ENCODE measurements at regions not wholly inside any gene's neighbourhood (a gene's known extent, or its start where the extent isn't known, plus 50 kb on each side); places are given as distances from the start of the nearest gene placed in this dataset.

DNA sequence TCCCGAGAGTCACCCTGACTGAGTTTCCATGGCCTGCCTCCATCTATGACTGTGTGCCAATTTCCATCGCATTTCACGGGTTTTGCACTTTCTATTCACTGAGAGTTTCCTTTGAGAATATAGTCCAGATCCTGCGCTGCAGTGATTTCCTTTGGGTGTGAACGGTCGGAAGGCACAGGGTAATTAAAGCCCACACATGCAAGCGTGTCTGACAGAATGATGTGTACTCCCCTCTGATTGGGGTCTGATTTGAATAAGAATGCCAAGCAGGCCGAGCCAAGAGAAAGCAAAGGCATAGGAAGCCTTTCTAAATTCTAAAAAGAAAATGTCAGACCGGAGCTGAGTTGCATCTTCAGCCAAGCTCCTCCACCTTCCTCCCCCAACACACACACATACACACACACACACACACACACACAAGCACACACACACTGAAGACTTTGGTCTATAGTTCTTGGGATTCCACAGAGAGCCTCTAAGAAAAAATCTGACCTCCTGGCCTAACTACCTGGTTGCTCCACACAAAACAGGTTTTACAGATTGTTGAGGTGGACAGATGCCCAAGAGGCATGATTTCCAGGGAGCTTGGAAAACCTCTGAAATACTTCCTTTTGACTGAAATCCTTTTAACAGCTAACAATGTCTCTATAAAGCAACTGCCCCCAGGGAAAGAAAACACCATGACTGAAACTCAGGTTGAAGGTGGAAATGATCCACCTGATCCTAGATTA is 59.7 kb upstream of the LRRN1 start:
- intact Hi-C loops (cut with DNase I; ENCODE audit: low total_unique reads) = no loop called here
- H3K36me3 ChIP-seq = no peaks in the 10 kb centered on the region
- TF ChIP-seq CTCF (IDR thresholded peaks at IDR 0.05 in 8 of 11, conservative IDR thresholded peaks at IDR 0.05 in 3 of 11) = no peak
- no peaks in the 10 kb centered on the region for H3K4me1 ChIP-seq
- H3K27me3 ChIP-seq (replicated peaks in 1 of 7) = no peaks in the 10 kb centered on the region
- H3K4me3 ChIP-seq = no peak overlapping the region
- no peak overlapping the region for H3K27ac ChIP-seq
- H3K9me3 ChIP-seq = no peaks in the 10 kb centered on the region
- no peak for DNase-seq
- WGBS, 5 donors = 75 to 87% (median 81%) methylated on average over 9 of the region's 9 CpGs

- H3K27ac ChIP-seq = no peak overlapping the region
- intact Hi-C loops (cut with DNase I; ENCODE audit: low total_unique reads) = no loop called here
- no peaks in the 10 kb centered on the region for H3K4me1 ChIP-seq
- WGBS, 5 donors = 68 to 98% (median 95%) methylated on average over 2 of the region's 2 CpGs
- no peaks in the 10 kb centered on the region for H3K27me3 ChIP-seq (replicated peaks in 1 of 7)
- TF ChIP-seq POLR2AphosphoS5 (IDR thresholded peaks at IDR 0.05) = no peak
- TF ChIP-seq CTCF (IDR thresholded peaks at IDR 0.05 in 8 of 11, conservative IDR thresholded peaks at IDR 0.05 in 3 of 11) = no peak
- TF ChIP-seq POLR2A (IDR thresholded peaks at IDR 0.05) = no peak
- no peak for DNase-seq
- no peaks in the 10 kb centered on the region for H3K36me3 ChIP-seq
- no peaks in the 10 kb centered on the region for H3K9me3 ChIP-seq
- no peak overlapping the region for H3K4me3 ChIP-seq
These were observed 61.7 kb upstream of the LRRN1 start for GRCh38 chr3:3737531-3737930.

DNA sequence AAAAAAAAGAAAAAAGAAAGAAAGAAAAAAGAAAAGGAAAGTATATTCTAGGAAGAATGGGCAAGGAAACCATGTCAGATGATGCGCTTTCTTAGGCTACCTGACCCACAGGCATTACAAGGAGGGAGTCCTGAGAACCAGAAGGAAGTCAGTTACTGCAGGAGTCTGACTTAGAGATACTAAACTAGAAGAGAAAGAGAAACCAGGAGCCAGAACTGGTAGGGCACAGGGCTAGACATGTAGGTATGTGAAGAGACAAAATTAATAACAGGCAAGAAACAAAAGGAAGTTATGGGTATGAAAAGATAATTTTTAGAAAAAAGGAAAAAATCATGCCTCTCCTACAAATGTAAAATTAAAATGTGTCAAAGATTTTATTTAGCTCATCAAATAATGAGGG is 63.3 kb upstream of the LRRN1 start:
- WGBS, 5 donors = 90 to 96% (median 95%) methylated on average over 1 of the region's 1 CpG
- H3K27me3 ChIP-seq (replicated peaks in 1 of 7) = no peaks in the 10 kb centered on the region
- no peaks in the 10 kb centered on the region for H3K9me3 ChIP-seq
- H3K4me1 ChIP-seq = no peaks in the 10 kb centered on the region
- no peak overlapping the region for H3K4me3 ChIP-seq
- TF ChIP-seq CTCF (IDR thresholded peaks at IDR 0.05 in 8 of 11, conservative IDR thresholded peaks at IDR 0.05 in 3 of 11) = no peak
- TF ChIP-seq POLR2A (IDR thresholded peaks at IDR 0.05) = no peak
- no peak for TF ChIP-seq POLR2AphosphoS5 (IDR thresholded peaks at IDR 0.05)
- no peak overlapping the region for H3K27ac ChIP-seq
- H3K36me3 ChIP-seq = no peaks in the 10 kb centered on the region
- no peak for DNase-seq
- intact Hi-C loops (cut with DNase I; ENCODE audit: low total_unique reads) = no loop called here

DNA sequence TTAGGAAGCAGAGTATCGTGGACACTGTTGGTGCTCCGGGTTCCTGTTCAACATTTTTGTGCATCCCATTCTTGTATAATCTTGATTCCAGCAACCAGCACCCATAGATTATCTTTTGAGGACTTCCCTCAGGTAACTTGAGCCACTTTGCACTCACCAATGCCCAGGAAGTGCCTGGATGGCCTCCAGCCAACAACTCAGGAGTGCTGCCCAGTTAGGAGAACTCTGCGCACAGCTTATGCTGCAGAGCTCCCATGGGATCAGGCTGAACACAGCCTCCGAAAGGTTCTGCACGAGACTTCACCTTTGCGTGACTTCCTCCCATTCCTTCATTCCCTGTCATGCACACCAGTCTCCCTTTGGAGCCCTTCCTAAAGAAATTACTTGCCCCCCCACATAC is 64.3 kb upstream of the LRRN1 start:
- H3K27me3 ChIP-seq (replicated peaks in 1 of 7) = no peaks in the 10 kb centered on the region
- 90 to 95% (median 92%) methylated on average over 6 of the region's 6 CpGs for WGBS, 5 donors
- no peak for DNase-seq
- TF ChIP-seq POLR2AphosphoS5 (IDR thresholded peaks at IDR 0.05) = no peak
- no peak for TF ChIP-seq CTCF (IDR thresholded peaks at IDR 0.05 in 8 of 11, conservative IDR thresholded peaks at IDR 0.05 in 3 of 11)
- TF ChIP-seq POLR2A (IDR thresholded peaks at IDR 0.05) = no peak
- H3K4me3 ChIP-seq = no peak overlapping the region
- no peaks in the 10 kb centered on the region for H3K9me3 ChIP-seq
- no peaks in the 10 kb centered on the region for H3K4me1 ChIP-seq
- H3K36me3 ChIP-seq = no peaks in the 10 kb centered on the region
- intact Hi-C loops (cut with DNase I; ENCODE audit: low total_unique reads) = no loop called here
- no peak overlapping the region for H3K27ac ChIP-seq
